GM23338 (cell line): ENCODE measurements at regions not wholly inside any gene's neighbourhood (a gene's known extent, or its start where the extent isn't known, plus 50 kb on each side); places are given as distances from the start of the nearest gene placed in this dataset.

ENCODE experiments used
- CREB1 ChIP-seq: fragments of 250-450 bp; sonication (Bioruptor Pico); IDR thresholded peaks from 2 replicates; pipeline ENCODE4 v1.5.0; 2020; ENCODE audit warnings: low read depth, mild to moderate bottlenecking, moderate library complexity
- CTCF ChIP-seq, 2 experiments: fragments of 200-600 bp in 1 of 2; sonication (generic) in 1 of 2; conservative IDR thresholded peaks; 2 replicates each; pipeline versions ENCODE4 v1.5.1 to v1.6.1; 2016 to 2017; ENCODE audit warnings: antibody characterized with exemption in 2 of 2, low read depth in 2 of 2, mild to moderate bottlenecking in 2 of 2, moderate library complexity in 1 of 2
- ETS1 ChIP-seq: IDR thresholded peaks from 2 replicates; pipeline ENCODE4 v1.6.1; 2016; ENCODE audit warnings: antibody characterized with exemption
- EZH2 ChIP-seq: fragments of 200-600 bp; sonication (generic); IDR thresholded peaks from one replicate; pipeline ENCODE4 v1.8.0; 2017; ENCODE audit warnings: antibody characterized with exemption, mild to moderate bottlenecking, low read depth; ENCODE audit not compliant: unreplicated experiment
- EZH2phosphoT487 ChIP-seq: fragments of 200-600 bp; sonication (generic); IDR thresholded peaks from one replicate; pipeline ENCODE4 v1.8.1; 2018; ENCODE audit warnings: antibody characterized with exemption; ENCODE audit not compliant: unreplicated experiment
- JUNB ChIP-seq: IDR thresholded peaks from one replicate; pipeline ENCODE4 v1.6.1; 2016; ENCODE audit warnings: antibody characterized with exemption; ENCODE audit not compliant: unreplicated experiment
- NANOG ChIP-seq: IDR thresholded peaks from 2 replicates; pipeline ENCODE4 v1.6.1; 2016; ENCODE audit warnings: antibody characterized with exemption, borderline replicate concordance
- POLR2AphosphoS5 ChIP-seq: IDR thresholded peaks from 2 replicates; pipeline ENCODE4 v1.6.1; 2016; ENCODE audit warnings: antibody characterized with exemption, low read depth
- REST ChIP-seq: IDR thresholded peaks from one replicate; pipeline ENCODE4 v1.6.1; 2018; ENCODE audit warnings: antibody characterized with exemption; ENCODE audit not compliant: unreplicated experiment
- STAT1 ChIP-seq: IDR thresholded peaks from one replicate; pipeline ENCODE4 v1.6.1; 2016; ENCODE audit warnings: antibody characterized with exemption; ENCODE audit not compliant: unreplicated experiment
- ZNF331 ChIP-seq: fragments of 250-450 bp; sonication (Bioruptor Pico); IDR thresholded peaks from 2 replicates; pipeline ENCODE4 v1.5.0; 2020; ENCODE audit warnings: low read depth, mild to moderate bottlenecking, moderate library complexity

GRCh38 chr1:60705026-60705425, 377.3 kb upstream of the NFIA start:
- TF ChIP-seq CTCF (conservative IDR thresholded peaks at IDR 0.05; ENCODE audit: low read depth in 2 of 2) (no peak), POLR2AphosphoS5 (no peak), EZH2 (no peak), EZH2phosphoT487 (no peak), ETS1 (no peak), NANOG (no peak), ZNF331 (CRISPR knock-in tag) (no peak), JUNB (no peak), CREB1 (CRISPR knock-in tag) (no peak), STAT1 (no peak), REST (no peak)
